Stimulated activated CD4-positive, alpha-beta T cell treated with anti-CD3 and anti-CD28 coated beads, TNF-alpha, amount 100 ng/mL, for 48 hours (primary cell): ENCODE measurements at regions not wholly inside any gene's neighbourhood (a gene's known extent, or its start where the extent isn't known, plus 50 kb on each side); places are given as distances from the start of the nearest gene placed in this dataset.

ENCODE experiments used
- DNase-seq, 3 donors: peaks; one replicate each; pipeline ENCODE4 v3.0.0-alpha.2; 2020; ENCODE audit warnings: low read depth in 3 of 3

- no peak for DNase-seq
Measured at GRCh38 chr11:115674176-115674936, 170.1 kb upstream of the CADM1 start.

GRCh38 chr11:115673720-115674119, 169.5 kb upstream of the CADM1 start:
- no peak for DNase-seq

GRCh38 chr11:115672999-115673411, 168.8 kb upstream of the CADM1 start:
- DNase-seq = no peak

- no peak for DNase-seq
Measured at GRCh38 chr11:115672412-115672811, 168.2 kb upstream of the CADM1 start.

- DNase-seq = no peak
Measured at GRCh38 chr11:115670538-115671205, 166.5 kb upstream of the CADM1 start.

GRCh38 chr11:115665958-115666357, 161.7 kb upstream of the CADM1 start:
- no peak for DNase-seq

GRCh38 chr11:115665175-115665821, 161.1 kb upstream of the CADM1 start:
- no peak for DNase-seq

- no peak for DNase-seq
Measured at GRCh38 chr11:115664313-115664712, 160.1 kb upstream of the CADM1 start.

- DNase-seq = no peak
Measured at GRCh38 chr11:115663790-115664189, 159.6 kb upstream of the CADM1 start.

- no peak for DNase-seq
Measured at GRCh38 chr11:115660030-115660805, 156.0 kb upstream of the CADM1 start.

- DNase-seq = no peak
Measured at GRCh38 chr11:115659061-115659963, 155.1 kb upstream of the CADM1 start.

GRCh38 chr11:115657586-115657985, 153.4 kb upstream of the CADM1 start:
- no peak for DNase-seq

- no peak for DNase-seq
Measured at GRCh38 chr11:115656669-115657068, 152.5 kb upstream of the CADM1 start.

GRCh38 chr11:115656041-115656440, 151.8 kb upstream of the CADM1 start:
- DNase-seq = no peak

GRCh38 chr11:115654792-115655191, 150.6 kb upstream of the CADM1 start:
- no peak for DNase-seq

- DNase-seq = no peak
Measured at GRCh38 chr11:115653926-115654325, 149.7 kb upstream of the CADM1 start.

GRCh38 chr11:115653076-115653475, 148.9 kb upstream of the CADM1 start:
- no peak for DNase-seq

- DNase-seq = no peak
Measured at GRCh38 chr11:115652496-115652895, 148.3 kb upstream of the CADM1 start.

- DNase-seq = no peak
Measured at GRCh38 chr11:115652094-115652493, 147.9 kb upstream of the CADM1 start.

GRCh38 chr11:115649461-115649860, 145.2 kb upstream of the CADM1 start:
- DNase-seq = no peak
